Renal cortical epithelial cell (primary cell): ENCODE measurements at regions not wholly inside any gene's neighbourhood (a gene's known extent, or its start where the extent isn't known, plus 50 kb on each side); places are given as distances from the start of the nearest gene placed in this dataset.
A peak's percentile ranks its signal among the peaks of the same experiment; 100 is the strongest.
"Not testable (repeated sequence)": the region's sequence is repeated elsewhere in the genome, so short reads cannot be mapped to it uniquely, and the experiment has no call there.

Experiments used
- DNase-seq: peaks from one replicate; pipeline ENCODE4 v3.0.0-alpha.2; 2011; ENCODE audit warnings: low read depth

GRCh38 chr9:38342532-38342931, 50.0 kb upstream of the ALDH1B1 start:
- no peak for DNase-seq

DNA sequence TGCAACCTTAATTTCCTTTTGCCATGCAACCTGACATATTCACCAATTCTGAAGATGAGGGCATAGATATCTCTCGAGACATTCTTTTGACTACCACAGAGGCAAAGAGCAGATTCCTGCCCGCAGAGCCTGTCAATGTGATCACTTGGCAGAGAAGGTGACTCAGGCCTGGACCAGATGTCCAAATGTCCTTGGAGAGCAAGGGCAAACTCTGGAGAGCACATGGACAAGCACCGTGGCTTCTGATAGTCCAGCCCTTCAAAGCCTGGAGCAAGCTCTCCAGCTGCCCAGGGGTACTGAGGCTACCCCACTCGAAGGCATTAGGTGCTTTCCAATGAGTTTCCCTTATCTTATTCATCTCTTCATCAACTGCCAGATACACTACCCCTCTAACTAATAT, 50.4 kb upstream of the ALDH1B1 start:
- DNase-seq = no peak

DNA sequence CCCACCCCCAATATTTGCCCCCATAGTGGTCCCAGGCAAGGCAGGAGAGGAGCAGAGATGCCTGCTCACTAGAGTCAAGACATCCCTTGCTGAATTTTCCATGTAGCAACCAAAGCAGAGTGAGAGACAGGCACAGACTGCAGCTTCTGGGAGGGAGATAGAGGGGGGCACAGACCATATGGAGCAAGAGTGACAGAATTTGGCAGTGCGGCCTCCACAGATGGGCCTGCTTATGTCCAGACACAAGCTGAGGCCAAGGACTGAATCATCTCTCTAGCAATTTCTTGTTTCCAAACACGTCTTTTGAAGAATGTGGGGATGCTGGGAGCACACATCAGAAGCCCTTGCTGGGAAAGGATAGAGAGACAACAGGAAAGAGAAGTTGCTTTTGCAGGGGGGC, 53.0 kb upstream of the ALDH1B1 start:
- DNase-seq = no peak

DNA sequence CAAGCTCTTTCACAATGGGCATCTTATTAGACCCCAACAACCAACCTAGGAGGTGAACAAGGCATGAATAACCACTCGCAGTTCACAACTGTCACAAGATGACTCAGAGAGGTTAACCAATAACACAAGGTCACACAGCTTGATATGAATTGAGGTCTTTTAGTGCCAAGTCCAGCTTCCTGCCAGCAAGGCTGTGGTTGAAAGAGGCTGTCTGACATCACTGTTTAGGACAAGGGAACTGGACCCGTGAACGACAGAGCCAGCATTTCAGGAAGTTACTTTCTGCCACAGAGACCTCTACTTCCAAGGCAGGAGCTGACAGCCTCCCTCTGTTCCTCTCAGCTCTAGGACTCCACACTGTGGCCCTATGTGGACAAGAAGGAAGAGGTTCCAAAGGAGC, 53.4 kb upstream of the ALDH1B1 start:
- peak; percentile 87 for DNase-seq

- peak; percentile 54 for DNase-seq
These were observed 54.0 kb upstream of the ALDH1B1 start for GRCh38 chr9:38338342-38339018.

GRCh38 chr9:38337706-38338264, 54.7 kb upstream of the ALDH1B1 start:
- DNase-seq = no peak

DNA sequence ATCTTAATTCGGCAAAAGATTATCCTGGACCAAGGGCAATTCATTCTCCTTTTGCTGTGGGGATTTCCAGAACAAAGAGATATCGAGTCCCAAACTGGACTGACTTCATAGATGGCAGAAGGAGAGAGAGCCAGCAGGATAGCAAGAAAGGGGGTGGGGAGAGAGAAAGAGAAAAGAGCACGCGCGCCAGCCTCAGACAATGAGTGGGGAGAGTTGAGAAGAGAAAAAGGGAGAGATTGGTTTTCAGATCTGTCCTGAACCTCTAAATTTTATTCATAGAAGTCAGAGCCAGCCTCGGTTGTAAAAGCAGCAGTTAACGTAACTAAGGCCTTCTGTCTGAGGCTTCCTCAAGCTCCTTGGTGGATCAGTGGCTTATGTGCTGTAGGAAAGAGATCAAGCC, 55.3 kb upstream of the ALDH1B1 start:
- DNase-seq = no peak

- DNase-seq = no peak
These were observed 56.2 kb upstream of the ALDH1B1 start for GRCh38 chr9:38336341-38336740.

DNA sequence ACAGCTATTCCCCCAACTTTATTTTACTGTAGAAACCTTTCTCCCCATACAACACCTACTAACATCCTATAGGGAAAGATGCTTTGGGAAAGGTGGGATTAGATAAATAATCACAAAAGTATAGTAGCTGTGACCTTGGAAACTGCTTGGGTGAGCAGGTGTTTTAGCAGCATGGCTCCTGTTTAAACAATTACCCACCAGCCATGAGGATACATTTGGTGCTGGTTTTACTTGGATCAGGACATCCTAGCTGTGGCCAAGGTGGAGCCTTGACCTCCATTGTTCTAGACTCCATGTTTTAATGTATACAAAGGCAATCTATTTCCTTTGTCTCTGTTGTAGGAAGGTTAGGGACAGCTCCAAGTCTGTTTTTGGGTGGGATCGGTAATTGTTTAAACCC, 56.8 kb upstream of the ALDH1B1 start:
- DNase-seq = no peak

- DNase-seq = no peak
These were observed 58.3 kb upstream of the ALDH1B1 start for GRCh38 chr9:38334234-38334633.

- peak; percentile 19 for DNase-seq
These were observed 59.5 kb upstream of the ALDH1B1 start for GRCh38 chr9:38333047-38333446.

GRCh38 chr9:38332625-38333024, 59.9 kb upstream of the ALDH1B1 start:
- DNase-seq = no peak

- DNase-seq = no peak
These were observed 61.4 kb upstream of the ALDH1B1 start for GRCh38 chr9:38331141-38331540.

GRCh38 chr9:38329968-38330367, 62.5 kb upstream of the ALDH1B1 start:
- no peak for DNase-seq

GRCh38 chr9:38328765-38329164, 63.7 kb upstream of the ALDH1B1 start:
- no peak for DNase-seq

DNA sequence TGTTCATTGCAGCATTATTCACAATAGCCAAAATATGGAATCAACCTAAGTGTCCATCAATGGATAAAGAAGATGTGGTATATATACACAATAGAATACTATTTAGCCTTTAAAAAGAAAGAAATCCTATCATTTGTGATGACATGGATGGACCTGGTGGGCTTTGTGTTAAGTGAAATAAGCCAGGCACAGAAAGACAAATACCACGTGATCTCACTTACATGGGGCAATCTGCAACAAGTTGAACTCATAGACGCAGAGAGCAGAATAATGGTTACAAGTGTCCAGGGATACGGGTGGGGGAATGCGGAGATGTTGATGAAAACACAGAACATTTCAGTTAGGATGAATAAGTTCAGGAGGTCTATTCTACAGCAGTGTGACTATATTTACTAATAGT, 66.4 kb upstream of the ALDH1B1 start:
- DNase-seq = no peak

- DNase-seq = not testable (repeated sequence)
These were observed 68.3 kb upstream of the ALDH1B1 start for GRCh38 chr9:38324213-38324612.

- no peak for DNase-seq
These were observed 69.6 kb upstream of the ALDH1B1 start for GRCh38 chr9:38322937-38323336.

GRCh38 chr9:38319496-38320173, 72.9 kb upstream of the ALDH1B1 start:
- peak; percentile 94 for DNase-seq

GRCh38 chr9:38318759-38319495, 73.6 kb upstream of the ALDH1B1 start:
- DNase-seq = peak; percentile 95

DNA sequence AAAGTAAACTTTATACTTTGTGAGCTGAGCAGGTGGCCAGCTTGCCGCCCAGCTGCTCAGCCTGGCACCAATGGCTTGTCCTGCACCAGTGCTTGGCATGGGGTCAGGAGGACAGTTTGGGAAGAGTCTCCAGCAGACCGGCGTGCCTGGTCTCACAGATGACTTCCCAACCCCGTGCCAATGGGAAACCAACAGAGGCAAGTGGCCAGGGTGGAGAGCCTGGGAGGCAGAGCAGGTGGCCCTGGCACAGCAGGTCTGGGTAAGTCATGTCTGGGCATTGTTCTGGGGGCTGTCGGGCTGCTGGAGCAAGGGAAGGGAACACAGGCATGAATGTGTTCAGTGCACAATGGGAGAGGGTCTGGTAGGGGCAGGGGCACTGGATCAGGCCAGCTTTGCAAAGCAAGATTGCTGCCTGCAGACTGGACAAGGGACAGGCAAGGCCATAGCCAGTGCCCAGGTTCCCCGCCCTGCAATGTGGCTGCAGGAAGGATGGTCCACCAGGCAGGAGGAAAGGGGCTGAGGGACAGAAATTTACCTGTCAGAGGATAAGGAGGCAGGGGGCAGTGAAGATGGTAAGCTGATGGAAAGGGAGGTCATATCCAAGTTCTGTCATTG, 76.2 kb upstream of the ALDH1B1 start:
- DNase-seq = no peak

GRCh38 chr9:38315085-38315595, 77.4 kb upstream of the ALDH1B1 start:
- DNase-seq = no peak
